ENCODE measurements at regions not wholly inside any gene's neighbourhood (a gene's known extent, or its start where the extent isn't known, plus 50 kb on each side); places are given as distances from the start of the nearest gene placed in this dataset.

DNA sequence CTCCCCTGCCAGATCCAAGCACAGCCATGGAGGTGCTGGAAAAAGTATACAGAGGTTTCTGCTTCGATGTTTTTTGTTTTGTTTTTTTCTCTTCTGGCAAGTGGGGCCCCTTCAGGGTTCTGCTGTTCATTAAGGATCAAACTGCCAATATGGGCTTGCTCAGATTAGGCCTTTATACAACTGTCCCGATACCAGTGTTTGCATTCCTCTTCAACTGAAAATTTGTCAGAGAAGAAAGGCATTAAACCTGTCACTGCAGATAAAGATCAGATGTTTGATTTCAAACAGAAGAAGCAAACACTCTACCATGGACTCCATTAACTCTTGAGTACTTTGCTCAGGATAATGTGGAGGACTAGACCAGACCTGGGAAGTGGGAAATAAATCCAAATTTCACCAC is 396.0 kb upstream of the SMIM21 start:
- H3K4me3 Mint-ChIP-seq (ENCODE audit: unreplicated experiment): no peak overlapping the region
- no peak overlapping the region for H3K27ac Mint-ChIP-seq (ENCODE audit: unreplicated experiment)
- no peaks in the 10 kb centered on the region for H3K4me1 Mint-ChIP-seq (ENCODE audit: low read depth)
- H3K9me3 Mint-ChIP-seq (ENCODE audit: low read depth): no peaks in the 10 kb centered on the region
- no peaks in the 10 kb centered on the region for H3K36me3 Mint-ChIP-seq (ENCODE audit: low read depth)
- TF ChIP-seq, protein P1, sequence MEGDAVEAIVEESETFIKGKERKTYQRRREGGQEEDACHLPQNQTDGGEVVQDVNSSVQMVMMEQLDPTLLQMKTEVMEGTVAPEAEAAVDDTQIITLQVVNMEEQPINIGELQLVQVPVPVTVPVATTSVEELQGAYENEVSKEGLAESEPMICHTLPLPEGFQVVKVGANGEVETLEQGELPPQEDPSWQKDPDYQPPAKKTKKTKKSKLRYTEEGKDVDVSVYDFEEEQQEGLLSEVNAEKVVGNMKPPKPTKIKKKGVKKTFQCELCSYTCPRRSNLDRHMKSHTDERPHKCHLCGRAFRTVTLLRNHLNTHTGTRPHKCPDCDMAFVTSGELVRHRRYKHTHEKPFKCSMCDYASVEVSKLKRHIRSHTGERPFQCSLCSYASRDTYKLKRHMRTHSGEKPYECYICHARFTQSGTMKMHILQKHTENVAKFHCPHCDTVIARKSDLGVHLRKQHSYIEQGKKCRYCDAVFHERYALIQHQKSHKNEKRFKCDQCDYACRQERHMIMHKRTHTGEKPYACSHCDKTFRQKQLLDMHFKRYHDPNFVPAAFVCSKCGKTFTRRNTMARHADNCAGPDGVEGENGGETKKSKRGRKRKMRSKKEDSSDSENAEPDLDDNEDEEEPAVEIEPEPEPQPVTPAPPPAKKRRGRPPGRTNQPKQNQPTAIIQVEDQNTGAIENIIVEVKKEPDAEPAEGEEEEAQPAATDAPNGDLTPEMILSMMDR (IDR thresholded peaks at IDR 0.05): no peak
- no peaks in the 10 kb centered on the region for H3K27me3 Mint-ChIP-seq (ENCODE audit: low read depth)
- DNase-seq (ENCODE audit: low spot score): no peak

DNA sequence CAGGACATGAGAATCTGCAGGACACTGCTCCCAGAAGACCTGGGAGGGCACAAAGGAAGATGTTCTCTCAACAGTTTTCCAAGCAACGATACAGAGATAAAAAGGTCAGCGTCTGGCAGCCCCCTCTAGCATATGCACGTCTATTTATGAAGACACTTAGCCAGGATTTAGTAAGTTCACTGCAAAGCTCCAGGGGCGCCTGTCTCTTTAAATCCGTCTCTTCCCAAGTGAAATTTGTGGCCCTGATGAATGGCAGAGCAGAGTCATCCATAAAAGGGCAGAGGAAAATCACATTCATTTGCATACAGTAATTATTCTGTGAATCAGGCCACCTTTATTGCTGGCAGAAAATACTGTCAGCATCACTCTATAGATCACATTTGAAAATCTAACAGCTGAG is 390.9 kb upstream of the SMIM21 start:
- H3K27me3 Mint-ChIP-seq (ENCODE audit: low read depth): no peaks in the 10 kb centered on the region
- H3K27ac Mint-ChIP-seq (ENCODE audit: unreplicated experiment): no peak overlapping the region
- TF ChIP-seq, protein P1 (IDR thresholded peaks at IDR 0.05): no peak
- H3K4me3 Mint-ChIP-seq (ENCODE audit: unreplicated experiment): no peak overlapping the region
- H3K4me1 Mint-ChIP-seq (ENCODE audit: low read depth): no peaks in the 10 kb centered on the region
- no peak for DNase-seq (ENCODE audit: low spot score)
- peaks cover 3% of the 10 kb centered on the region for H3K9me3 Mint-ChIP-seq (ENCODE audit: low read depth)
- H3K36me3 Mint-ChIP-seq (ENCODE audit: low read depth): no peaks in the 10 kb centered on the region

GRCh38 chr18:75815767-75816166 is 388.3 kb upstream of the SMIM21 start:
- H3K4me1 Mint-ChIP-seq (ENCODE audit: low read depth): no peaks in the 10 kb centered on the region
- no peaks in the 10 kb centered on the region for H3K27me3 Mint-ChIP-seq (ENCODE audit: low read depth)
- no peak overlapping the region for H3K4me3 Mint-ChIP-seq (ENCODE audit: unreplicated experiment)
- no peak overlapping the region for H3K27ac Mint-ChIP-seq (ENCODE audit: unreplicated experiment)
- peaks cover 3% of the 10 kb centered on the region for H3K9me3 Mint-ChIP-seq (ENCODE audit: low read depth)
- TF ChIP-seq, protein P1 (IDR thresholded peaks at IDR 0.05): no peak
- no peaks in the 10 kb centered on the region for H3K36me3 Mint-ChIP-seq (ENCODE audit: low read depth)
- no peak for DNase-seq (ENCODE audit: low spot score)

- no peak for DNase-seq (ENCODE audit: low spot score)
- H3K27ac Mint-ChIP-seq (ENCODE audit: unreplicated experiment): no peak overlapping the region
- H3K4me1 Mint-ChIP-seq (ENCODE audit: low read depth): no peaks in the 10 kb centered on the region
- peaks cover 3% of the 10 kb centered on the region for H3K9me3 Mint-ChIP-seq (ENCODE audit: low read depth)
- H3K4me3 Mint-ChIP-seq (ENCODE audit: unreplicated experiment): no peak overlapping the region
- no peaks in the 10 kb centered on the region for H3K36me3 Mint-ChIP-seq (ENCODE audit: low read depth)
- TF ChIP-seq, protein P1 (IDR thresholded peaks at IDR 0.05): no peak
- no peaks in the 10 kb centered on the region for H3K27me3 Mint-ChIP-seq (ENCODE audit: low read depth)
Observed at GRCh38 chr18:75812761-75813160, 385.3 kb upstream of the SMIM21 start.

DNA sequence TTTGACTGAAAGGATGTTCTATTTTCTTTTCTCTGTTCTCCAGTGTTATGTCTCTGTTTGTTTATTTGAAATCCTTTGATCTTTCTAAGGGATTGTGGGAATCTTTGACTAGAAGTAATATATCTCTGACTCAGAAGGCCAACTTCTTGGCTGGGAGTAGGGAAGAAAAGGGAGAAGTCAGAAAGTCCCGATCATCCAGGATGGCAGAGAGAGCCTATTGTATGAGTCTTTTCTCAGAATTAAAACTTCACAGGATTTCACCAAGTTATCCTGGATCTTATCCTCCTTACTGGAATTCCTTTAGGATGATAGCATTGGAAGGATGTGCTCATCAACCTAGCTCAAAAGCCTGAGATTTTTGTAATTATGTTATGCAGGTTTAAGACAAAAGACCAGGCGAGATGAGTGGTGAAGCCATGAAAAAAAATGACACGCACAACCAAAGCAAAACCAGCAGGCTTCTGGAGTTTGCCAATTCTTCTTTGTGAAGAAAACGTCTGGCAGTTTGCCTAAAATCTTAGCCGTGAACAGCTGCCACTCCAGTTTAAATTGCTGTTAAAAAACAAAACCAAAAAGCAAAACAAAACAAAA is 383.6 kb upstream of the SMIM21 start:
- DNase-seq (ENCODE audit: low spot score): no peak
- H3K27me3 Mint-ChIP-seq (ENCODE audit: low read depth): no peaks in the 10 kb centered on the region
- no peak overlapping the region for H3K4me3 Mint-ChIP-seq (ENCODE audit: unreplicated experiment)
- no peaks in the 10 kb centered on the region for H3K4me1 Mint-ChIP-seq (ENCODE audit: low read depth)
- no peaks in the 10 kb centered on the region for H3K36me3 Mint-ChIP-seq (ENCODE audit: low read depth)
- no peak overlapping the region for H3K27ac Mint-ChIP-seq (ENCODE audit: unreplicated experiment)
- TF ChIP-seq, protein P1 (IDR thresholded peaks at IDR 0.05): no peak
- H3K9me3 Mint-ChIP-seq (ENCODE audit: low read depth): peaks cover 3% of the 10 kb centered on the region
